IPS-NIHi11 (cell line): ENCODE measurements at regions not wholly inside any gene's neighbourhood (a gene's known extent, or its start where the extent isn't known, plus 50 kb on each side); places are given as distances from the start of the nearest gene placed in this dataset.

Source experiments
- DNase-seq: peaks from one replicate; pipeline ENCODE4 v3.0.0; 2012; ENCODE audit warnings: mixed read lengths, low spot score

- DNase-seq = no peak
Observed at GRCh38 chr5:89470658-89471057, 587.7 kb upstream of the MEF2C start.

GRCh38 chr5:89458332-89458656 lies 575.3 kb upstream of the MEF2C start:
- no peak for DNase-seq

- no peak for DNase-seq
Observed at GRCh38 chr5:89457411-89458331, 574.7 kb upstream of the MEF2C start.

GRCh38 chr5:89452081-89452480 lies 569.1 kb upstream of the MEF2C start:
- DNase-seq = no peak

- DNase-seq = no peak
Observed at GRCh38 chr5:89451263-89451662, 568.3 kb upstream of the MEF2C start.

- DNase-seq = no peak
Observed at GRCh38 chr5:89450149-89450538, 567.2 kb upstream of the MEF2C start.

GRCh38 chr5:89449392-89450148 lies 566.6 kb upstream of the MEF2C start:
- DNase-seq = no peak

GRCh38 chr5:89447027-89447426 lies 564.0 kb upstream of the MEF2C start:
- no peak for DNase-seq

GRCh38 chr5:89445106-89445745 lies 562.2 kb upstream of the MEF2C start:
- DNase-seq = no peak

GRCh38 chr5:89444088-89444487 lies 561.1 kb upstream of the MEF2C start:
- DNase-seq = no peak

GRCh38 chr5:89443508-89443907 lies 560.5 kb upstream of the MEF2C start:
- no peak for DNase-seq

- no peak for DNase-seq
Observed at GRCh38 chr5:89441965-89442364, 559.0 kb upstream of the MEF2C start.

GRCh38 chr5:89440670-89441069 lies 557.7 kb upstream of the MEF2C start:
- no peak for DNase-seq

GRCh38 chr5:89437450-89438435 lies 554.8 kb upstream of the MEF2C start:
- no peak for DNase-seq

GRCh38 chr5:89436464-89436863 lies 553.5 kb upstream of the MEF2C start:
- no peak for DNase-seq

- DNase-seq = no peak
Observed at GRCh38 chr5:89435347-89435746, 552.4 kb upstream of the MEF2C start.

- no peak for DNase-seq
Observed at GRCh38 chr5:89428624-89429023, 545.6 kb upstream of the MEF2C start.

GRCh38 chr5:89425062-89425461 lies 542.1 kb upstream of the MEF2C start:
- no peak for DNase-seq

GRCh38 chr5:89421035-89421434 lies 538.1 kb upstream of the MEF2C start:
- DNase-seq = no peak

GRCh38 chr5:89418407-89419085 lies 535.6 kb upstream of the MEF2C start:
- DNase-seq = no peak

GRCh38 chr5:89417990-89418389 lies 535.0 kb upstream of the MEF2C start:
- peak; percentile 9 for DNase-seq
